ENCODE measurements at regions not wholly inside any gene's neighbourhood (a gene's known extent, or its start where the extent isn't known, plus 50 kb on each side); places are given as distances from the start of the nearest gene placed in this dataset.

- TF ChIP-seq CTCF (conservative IDR thresholded peaks at IDR 0.05; ENCODE audit: low read length) = no peak
- TF ChIP-seq EZH2phosphoT487 (IDR thresholded peaks at IDR 0.05; ENCODE audit: borderline replicate concordance, low read depth, low read length) = no peak
Measured at GRCh38 chr7:57343901-57344622, 105.9 kb upstream of the ZNF716 start.

All from OCI-LY7 (cell line).